ENCODE measurements at regions not wholly inside any gene's neighbourhood (a gene's known extent, or its start where the extent isn't known, plus 50 kb on each side); places are given as distances from the start of the nearest gene placed in this dataset.

GRCh38 chr6:132011582-132011981 is 60.4 kb upstream of the CCN2 start:
- TF ChIP-seq SMC3 (IDR thresholded peaks at IDR 0.05; ENCODE audit: low read depth, low read length) (no peak), RFX5 (IDR thresholded peaks at IDR 0.05; ENCODE audit: low read depth, low read length) (no peak), CTCF (conservative IDR thresholded peaks at IDR 0.05; ENCODE audit: low read depth, low read length) (no peak), FOS (IDR thresholded peaks at IDR 0.05; ENCODE audit: low read depth, low read length) (no peak), MXI1 (IDR thresholded peaks at IDR 0.05; ENCODE audit: borderline replicate concordance, low read depth, low read length) (no peak), USF2 (IDR thresholded peaks at IDR 0.05; ENCODE audit: low read depth, low read length) (no peak), RAD21 (IDR thresholded peaks at IDR 0.05; ENCODE audit: low read length) (no peak), MAFK (IDR thresholded peaks at IDR 0.05; ENCODE audit: low read depth, low read length) (no peak), RCOR1 (IDR thresholded peaks at IDR 0.05; ENCODE audit: insufficient replicate concordance, low read length) (no peak), POLR2A (IDR thresholded peaks at IDR 0.05; ENCODE audit: low read depth, low read length) (no peak)

All from IMR-90 (cell line).